HG03039 (cell line): ENCODE measurements at regions not wholly inside any gene's neighbourhood (a gene's known extent, or its start where the extent isn't known, plus 50 kb on each side); places are given as distances from the start of the nearest gene placed in this dataset.
"Not testable (repeated sequence)": the region's sequence is repeated elsewhere in the genome, so short reads cannot be mapped to it uniquely, and the experiment has no call there.

Experiments
- ATAC-seq: cut with Tn5 transposase; IDR thresholded peaks from one replicate; pipeline ENCODE4 v1.9.1; 2021; ENCODE audit warnings: mild to moderate bottlenecking, moderate library complexity; ENCODE audit not compliant: unreplicated experiment

- ATAC-seq = no peak
These were observed 549.2 kb downstream of the GALC start for GRCh38 chr14:87443787-87444186.

GRCh38 chr14:87443039-87443438 is 549.9 kb downstream of the GALC start:
- no peak for ATAC-seq

- ATAC-seq = no peak
These were observed 555.8 kb downstream of the GALC start for GRCh38 chr14:87437158-87437557.

- no peak for ATAC-seq
These were observed 558.3 kb downstream of the GALC start for GRCh38 chr14:87434680-87435079.

GRCh38 chr14:87434011-87434410 is 559.0 kb downstream of the GALC start:
- no peak for ATAC-seq

- no peak for ATAC-seq
These were observed 560.3 kb downstream of the GALC start for GRCh38 chr14:87432698-87433097.

- no peak for ATAC-seq
These were observed 562.2 kb downstream of the GALC start for GRCh38 chr14:87430810-87431209.

- no peak for ATAC-seq
These were observed 562.8 kb downstream of the GALC start for GRCh38 chr14:87430214-87430613.

- ATAC-seq = no peak
These were observed 573.1 kb downstream of the GALC start for GRCh38 chr14:87419925-87420324.

GRCh38 chr14:87411370-87411769 is 581.6 kb downstream of the GALC start:
- no peak for ATAC-seq

- ATAC-seq = no peak
These were observed 583.6 kb downstream of the GALC start for GRCh38 chr14:87409393-87409792.

- ATAC-seq = no peak
These were observed 585.6 kb downstream of the GALC start for GRCh38 chr14:87407344-87407743.

GRCh38 chr14:87405563-87405962 is 587.4 kb downstream of the GALC start:
- ATAC-seq = no peak

- ATAC-seq = no peak
These were observed 595.5 kb downstream of the GALC start for GRCh38 chr14:87397499-87397898.

- ATAC-seq = no peak
These were observed 601.9 kb downstream of the GALC start for GRCh38 chr14:87391066-87391465.

- ATAC-seq = no peak
These were observed 604.0 kb downstream of the GALC start for GRCh38 chr14:87388946-87389345.

GRCh38 chr14:87387806-87388205 is 605.2 kb downstream of the GALC start:
- no peak for ATAC-seq

- ATAC-seq = no peak
These were observed 606.5 kb downstream of the GALC start for GRCh38 chr14:87386524-87386923.

- no peak for ATAC-seq
These were observed 612.9 kb downstream of the GALC start for GRCh38 chr14:87380054-87380453.

- no peak for ATAC-seq
These were observed 624.2 kb downstream of the GALC start for GRCh38 chr14:87368751-87369150.

- ATAC-seq = not testable (repeated sequence)
These were observed 632.7 kb downstream of the GALC start for GRCh38 chr14:87360246-87360645.

GRCh38 chr14:87351007-87351406 is 642.0 kb downstream of the GALC start:
- no peak for ATAC-seq

- ATAC-seq = no peak
These were observed 643.1 kb downstream of the GALC start for GRCh38 chr14:87349921-87350320.

- ATAC-seq = no peak
These were observed 649.3 kb downstream of the GALC start for GRCh38 chr14:87343652-87344051.
